Stimulated activated CD4-positive, alpha-beta T cell treated with anti-CD3 and anti-CD28 coated beads, TNF-alpha, amount 100 ng/mL, for 48 hours (primary cell): ENCODE measurements at regions not wholly inside any gene's neighbourhood (a gene's known extent, or its start where the extent isn't known, plus 50 kb on each side); places are given as distances from the start of the nearest gene placed in this dataset.
"Not testable (repeated sequence)": the region's sequence is repeated elsewhere in the genome, so short reads cannot be mapped to it uniquely, and the experiment has no call there.

Experiments used
- DNase-seq, 3 donors: peaks; one replicate each; pipeline ENCODE4 v3.0.0-alpha.2; 2020; ENCODE audit warnings: low read depth in 3 of 3

- DNase-seq, result no peak
These were observed 99.9 kb upstream of the PPP1R26 start for GRCh38 chr9:135379540-135380267.

- no peak for DNase-seq
These were observed 99.1 kb upstream of the PPP1R26 start for GRCh38 chr9:135380311-135380960.

DNA sequence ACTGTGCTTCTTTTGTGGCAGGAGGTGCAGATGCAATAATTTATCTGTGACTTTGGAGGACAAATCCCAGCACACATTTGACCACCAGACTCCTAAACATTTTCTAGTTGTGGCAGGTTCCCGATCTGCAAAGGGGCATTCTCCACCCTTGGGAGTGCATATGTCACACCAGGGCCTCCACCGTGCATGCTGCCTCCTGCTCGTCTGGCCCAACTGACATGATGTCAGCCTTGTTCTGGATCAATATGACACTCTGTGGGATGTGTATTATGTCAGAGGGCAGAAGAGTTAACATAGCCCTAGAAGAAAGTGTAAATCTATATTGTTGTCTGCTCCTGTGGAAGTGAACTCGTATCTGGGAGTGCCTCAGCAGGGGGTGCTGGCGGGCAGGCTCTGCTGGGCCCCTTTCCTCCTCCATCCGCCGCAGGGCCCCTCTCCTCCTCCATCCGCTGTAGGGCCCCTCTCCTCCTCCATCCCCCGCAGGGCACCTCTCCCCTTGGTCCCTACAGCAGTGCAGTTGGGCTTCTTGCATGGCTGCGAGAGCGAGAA is 97.7 kb upstream of the PPP1R26 start:
- no peak for DNase-seq

DNA sequence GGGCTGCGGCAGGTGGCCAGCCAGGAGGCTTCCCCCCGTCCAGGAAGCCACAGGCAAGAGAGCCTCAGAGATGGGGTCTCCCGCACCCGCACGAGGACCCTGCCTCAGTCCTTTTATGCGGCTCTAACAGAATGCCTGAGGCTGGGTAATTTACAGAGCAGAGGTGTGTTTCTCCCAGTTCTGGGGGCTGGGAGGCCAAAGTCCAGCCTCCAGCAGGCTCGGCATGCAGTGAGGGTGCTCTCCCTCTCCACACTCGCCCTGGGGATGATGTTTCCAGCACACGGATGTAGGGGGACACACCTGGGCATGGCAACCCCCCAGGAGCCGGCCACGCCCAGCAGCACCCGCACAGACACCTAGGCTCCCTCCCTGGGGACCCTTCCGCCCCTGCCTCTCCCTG is 95.4 kb upstream of the PPP1R26 start:
- no peak for DNase-seq

GRCh38 chr9:135384815-135385405 is 94.7 kb upstream of the PPP1R26 start:
- not testable (repeated sequence) for DNase-seq

GRCh38 chr9:135385793-135386192 is 93.8 kb upstream of the PPP1R26 start:
- no peak for DNase-seq

- DNase-seq, result no peak
These were observed 91.6 kb upstream of the PPP1R26 start for GRCh38 chr9:135387976-135388375.

- DNase-seq, result no peak
These were observed 91.1 kb upstream of the PPP1R26 start for GRCh38 chr9:135388530-135388929.

DNA sequence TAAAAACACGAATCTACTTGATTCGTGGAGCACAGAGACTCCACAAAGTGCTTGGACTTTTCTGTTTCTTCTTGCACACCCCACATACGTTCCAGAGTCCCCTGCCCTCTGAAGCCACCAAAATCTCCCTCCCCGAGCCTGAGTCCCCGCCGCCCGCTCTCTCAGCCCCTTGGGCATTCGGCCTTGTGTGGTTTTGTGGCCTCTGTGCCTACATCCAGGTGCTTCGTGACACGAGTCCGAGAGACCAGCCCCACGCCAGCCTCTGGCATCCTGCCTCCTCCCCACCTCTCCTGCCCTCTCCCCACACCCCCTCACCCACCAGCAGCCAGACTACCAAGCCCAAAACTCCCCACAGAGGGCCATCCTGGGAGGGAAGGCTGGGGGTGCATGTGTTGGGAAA is 87.8 kb upstream of the PPP1R26 start:
- no peak for DNase-seq

DNA sequence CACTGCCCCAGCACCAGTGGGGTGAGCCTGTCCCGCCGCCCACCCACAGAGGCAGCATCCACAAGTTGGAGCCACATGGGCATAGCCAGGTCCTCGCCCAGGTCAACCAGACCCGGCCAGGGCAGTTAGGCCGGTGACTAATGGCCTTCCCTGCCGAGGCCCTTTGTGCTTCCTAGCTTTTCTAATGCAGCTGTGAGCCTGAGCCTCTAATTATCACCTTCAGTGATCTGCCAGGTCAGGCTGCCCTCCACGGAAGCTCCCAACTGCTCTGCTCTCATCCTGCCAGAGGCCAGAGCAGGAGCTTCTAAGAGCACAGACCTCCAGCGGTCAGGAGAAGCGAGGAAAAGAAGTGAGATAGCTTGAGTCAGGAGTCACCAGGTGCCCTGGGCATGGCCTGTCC is 87.1 kb upstream of the PPP1R26 start:
- no peak for DNase-seq

- DNase-seq, result no peak
These were observed 85.5 kb upstream of the PPP1R26 start for GRCh38 chr9:135394131-135394530.

- DNase-seq, result no peak
These were observed 84.6 kb upstream of the PPP1R26 start for GRCh38 chr9:135394699-135395645.

DNA sequence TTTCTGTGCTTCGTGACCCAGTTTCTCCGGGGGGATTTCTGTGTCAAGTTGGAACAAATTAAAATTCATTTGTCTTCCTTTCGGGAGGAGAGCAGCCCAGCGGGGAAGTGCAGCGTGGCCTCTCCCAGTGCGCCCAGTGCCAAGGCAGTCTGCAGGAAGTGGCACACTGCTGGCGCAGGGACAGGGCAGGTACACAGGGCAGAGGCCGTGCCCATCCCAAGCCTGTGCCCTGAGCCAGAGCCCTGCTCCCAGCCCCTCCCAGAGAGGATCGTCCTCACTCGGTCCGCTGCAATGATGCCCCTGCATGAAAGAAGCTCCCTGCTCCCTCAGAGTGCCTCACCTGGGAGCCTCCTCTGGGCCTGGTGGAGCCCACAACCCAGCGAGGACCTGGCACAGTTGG is 82.4 kb upstream of the PPP1R26 start:
- no peak for DNase-seq

DNA sequence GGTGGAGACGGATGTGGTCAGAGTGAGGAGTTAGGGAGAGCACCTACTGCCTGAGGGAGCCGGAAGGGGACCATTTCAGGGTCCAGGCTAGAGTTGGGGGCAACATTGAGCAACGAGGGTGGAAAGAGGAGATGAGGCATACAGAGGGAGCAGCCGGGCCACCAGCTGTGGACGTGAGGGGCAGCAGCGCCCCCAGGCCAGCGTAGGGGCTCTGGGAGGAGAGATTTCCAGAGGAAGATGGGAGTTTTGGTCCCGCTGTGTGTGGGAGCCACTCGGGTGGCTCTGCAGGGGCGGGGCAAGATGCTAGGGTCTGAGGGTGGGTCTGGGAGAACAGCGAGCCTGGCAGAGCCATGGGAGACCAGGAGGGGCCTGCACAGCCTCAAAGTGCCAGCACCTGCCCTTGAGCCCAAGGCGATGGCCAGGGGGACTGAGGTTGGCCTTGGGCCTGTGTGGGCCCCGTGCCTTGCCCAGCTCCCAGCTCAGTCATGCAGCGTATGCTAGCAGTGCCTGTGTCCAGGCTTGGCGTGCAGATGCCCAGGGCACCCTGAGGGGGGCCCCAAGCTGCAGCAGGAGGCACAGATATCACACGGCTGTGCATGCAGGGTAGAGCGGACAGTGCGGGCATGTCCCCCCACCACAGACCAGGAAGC is 80.5 kb upstream of the PPP1R26 start:
- no peak for DNase-seq

DNA sequence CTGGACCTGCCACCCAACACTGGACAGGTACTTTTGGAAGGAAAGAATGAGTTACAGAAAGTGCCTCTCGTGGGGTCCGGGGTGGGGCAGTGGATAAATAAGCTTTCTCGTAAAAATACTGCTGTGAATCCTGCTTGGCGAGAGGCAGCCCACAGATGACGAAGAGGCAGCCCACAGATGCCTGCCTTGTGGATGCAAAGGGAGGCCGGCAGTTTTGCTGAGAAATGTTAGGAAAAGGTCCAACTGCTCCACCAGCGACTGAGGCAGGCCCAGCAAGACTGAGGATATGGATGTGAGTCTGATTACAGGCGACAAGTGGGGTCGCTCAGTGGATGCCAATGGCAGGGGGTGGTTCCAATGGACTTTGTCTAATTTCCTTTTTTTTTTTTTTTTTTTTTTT is 79.1 kb upstream of the PPP1R26 start:
- no peak for DNase-seq

DNA sequence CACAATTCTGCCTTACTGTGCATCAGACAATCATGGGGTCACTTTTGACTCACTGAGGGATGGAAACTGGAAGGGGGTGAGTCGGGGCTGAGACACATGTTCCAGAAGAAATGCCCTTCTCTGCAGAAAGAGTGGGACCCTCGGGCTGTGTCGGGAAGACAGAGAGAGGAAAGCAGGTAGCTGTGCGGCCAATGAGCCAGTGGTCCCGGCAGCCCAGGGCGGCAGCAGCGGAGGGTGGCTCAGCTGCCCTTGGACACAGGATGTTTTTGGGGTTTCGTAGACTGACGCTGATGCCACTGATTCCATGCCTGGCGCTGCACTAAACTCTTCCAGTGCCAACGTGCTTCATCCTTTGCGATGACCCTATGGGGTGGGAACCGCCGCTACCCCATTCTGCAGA is 78.4 kb upstream of the PPP1R26 start:
- DNase-seq, result no peak

DNA sequence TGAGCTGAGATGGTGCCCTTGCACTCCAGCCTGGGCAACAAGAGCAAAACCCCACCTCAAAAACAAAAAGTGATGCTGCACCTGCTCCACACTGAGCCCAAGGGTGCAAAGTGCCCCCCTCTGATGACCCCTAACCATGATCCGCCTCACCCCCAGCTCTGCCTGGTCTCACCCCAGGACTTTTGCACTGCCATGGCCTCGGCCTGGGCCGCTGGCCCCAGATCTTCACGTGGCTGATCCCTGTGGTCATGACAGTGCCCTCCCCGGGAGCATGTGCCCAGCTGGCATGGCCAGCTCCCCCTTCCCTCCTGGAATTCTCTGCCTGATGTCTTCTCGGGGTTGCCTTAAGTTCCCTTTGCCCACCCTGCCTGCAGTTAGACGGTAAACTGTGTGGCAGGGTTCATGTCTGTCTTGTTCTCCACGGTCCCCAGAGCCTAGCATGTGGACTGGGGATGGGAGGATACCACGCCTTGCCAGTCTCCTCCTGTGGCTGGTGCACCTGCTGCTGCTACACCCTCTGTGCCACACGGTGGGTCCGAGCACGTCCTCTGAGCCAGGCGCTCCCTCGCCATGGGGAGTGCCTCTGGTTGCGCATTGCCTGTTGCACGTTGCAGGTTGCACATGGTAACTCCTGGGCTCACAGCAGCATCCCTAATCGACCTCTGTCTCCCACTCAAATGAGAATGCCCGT is 77.4 kb upstream of the PPP1R26 start:
- no peak for DNase-seq

DNA sequence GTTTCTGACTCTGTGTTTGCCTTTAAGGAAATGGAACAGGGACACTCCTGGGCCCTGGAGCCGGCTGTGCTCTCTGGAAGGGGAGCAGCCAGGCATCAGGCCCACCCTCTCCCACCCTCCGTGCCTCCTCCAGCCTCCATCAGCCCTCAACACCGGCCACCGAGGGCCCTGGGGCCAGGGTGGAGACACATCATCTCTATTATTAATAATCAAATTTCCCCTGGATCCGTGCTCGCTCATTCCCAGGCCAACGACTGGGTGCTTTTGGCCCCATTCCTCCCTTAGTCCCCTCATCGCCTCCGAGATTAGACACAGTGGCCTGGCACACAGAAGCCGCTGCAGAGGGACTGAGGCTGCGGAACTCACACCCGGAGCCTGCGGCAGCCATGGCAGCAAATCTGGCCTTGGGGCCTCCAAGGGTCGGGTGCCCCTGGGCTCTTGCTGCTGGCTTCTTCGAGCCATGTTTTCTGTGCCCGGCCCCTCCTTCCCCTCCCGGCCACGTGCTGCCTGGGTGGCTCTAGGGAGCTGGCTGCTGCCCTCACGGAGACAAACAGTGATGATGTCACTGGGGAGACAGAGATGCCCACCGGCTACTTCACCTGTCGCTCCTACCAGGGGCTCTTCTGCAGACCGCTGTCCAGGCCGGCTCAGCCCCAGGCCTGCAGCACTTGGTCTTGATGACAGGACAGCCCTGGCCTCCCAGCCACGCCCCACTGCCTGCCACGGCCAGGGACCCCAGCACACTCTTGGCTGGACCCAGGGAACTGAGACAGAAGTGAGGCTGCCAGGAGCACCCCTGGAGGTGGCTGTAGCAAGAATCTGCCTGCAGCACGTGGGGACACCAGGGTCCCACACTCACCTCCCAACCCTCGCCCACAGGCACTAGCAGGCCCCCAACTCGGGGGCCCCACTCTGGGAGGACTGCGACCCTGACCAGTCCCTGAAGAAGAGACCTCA is 76.6 kb upstream of the PPP1R26 start:
- no peak for DNase-seq

GRCh38 chr9:135403733-135404450 is 75.7 kb upstream of the PPP1R26 start:
- DNase-seq, result no peak
